Heart left ventricle (tissue), 13 donors: ENCODE measurements at regions not wholly inside any gene's neighbourhood (a gene's known extent, or its start where the extent isn't known, plus 50 kb on each side); places are given as distances from the start of the nearest gene placed in this dataset.

Experiments
- POLR2A ChIP-seq, 2 donors: fragments of 450-650 bp; IDR thresholded peaks; one replicate each; pipeline ENCODE4 v1.6.1; 2017; ENCODE audit warnings: antibody characterized with exemption in 2 of 2, mild to moderate bottlenecking in 2 of 2, moderate library complexity in 2 of 2
- TF ChIP-seq, protein P1 (sequence below), 12 donors: fragments of 200-600 bp; sonication (generic) in 4 of 12; IDR thresholded peaks; one replicate each; pipeline versions ENCODE4 v1.5.0 to v1.8.0; 2018 to 2022; ENCODE audit warnings: antibody characterized with exemption in 12 of 12, mild to moderate bottlenecking in 5 of 12
- donor health status: ischemic (EF 13 %, LVEDD 7.1; RV severe dilation, severe dysfunction).
- donor health status: DM: no; HTN: yes; CAD: no.
- donor health status: DM: no; HTN: no; CAD: no.
- donor health status: ischemic (EF 25% LVEDD 6.9; RV normal size, moderate dysfunction).
- donor health status: ischemic (EF 25% LVEDD 5.7; RV mildly dilated, moderate dysfunction).
- donor health status: ischemic (EF 35%, LVEDD 5.7; RV mildly dilated, moderate dysfunction).
- donor health status: nonischemic (EF 11% LVEDD 7.7; RV severe dilation, severe dysfunction).
- donor health status: DM: yes; HTN: yes; CAD: no.
- donor health status: PGD.
- donor health status: ischemic (EF 29% LVEDD 5.4; RV normal size, mild dysfunction).
- donor health status: nonischemic (EF 23%, LVEDD 6.1; RV moderate dilation, normal function).

GRCh38 chr16:72530434-72530833 is 358.5 kb upstream of the PMFBP1 start:
- no peak for TF ChIP-seq POLR2A (IDR thresholded peaks at IDR 0.05)
- TF ChIP-seq, protein P1, sequence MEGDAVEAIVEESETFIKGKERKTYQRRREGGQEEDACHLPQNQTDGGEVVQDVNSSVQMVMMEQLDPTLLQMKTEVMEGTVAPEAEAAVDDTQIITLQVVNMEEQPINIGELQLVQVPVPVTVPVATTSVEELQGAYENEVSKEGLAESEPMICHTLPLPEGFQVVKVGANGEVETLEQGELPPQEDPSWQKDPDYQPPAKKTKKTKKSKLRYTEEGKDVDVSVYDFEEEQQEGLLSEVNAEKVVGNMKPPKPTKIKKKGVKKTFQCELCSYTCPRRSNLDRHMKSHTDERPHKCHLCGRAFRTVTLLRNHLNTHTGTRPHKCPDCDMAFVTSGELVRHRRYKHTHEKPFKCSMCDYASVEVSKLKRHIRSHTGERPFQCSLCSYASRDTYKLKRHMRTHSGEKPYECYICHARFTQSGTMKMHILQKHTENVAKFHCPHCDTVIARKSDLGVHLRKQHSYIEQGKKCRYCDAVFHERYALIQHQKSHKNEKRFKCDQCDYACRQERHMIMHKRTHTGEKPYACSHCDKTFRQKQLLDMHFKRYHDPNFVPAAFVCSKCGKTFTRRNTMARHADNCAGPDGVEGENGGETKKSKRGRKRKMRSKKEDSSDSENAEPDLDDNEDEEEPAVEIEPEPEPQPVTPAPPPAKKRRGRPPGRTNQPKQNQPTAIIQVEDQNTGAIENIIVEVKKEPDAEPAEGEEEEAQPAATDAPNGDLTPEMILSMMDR (IDR thresholded peaks at IDR 0.05) = no peak
